WTC11 (cell line): ENCODE measurements at regions not wholly inside any gene's neighbourhood (a gene's known extent, or its start where the extent isn't known, plus 50 kb on each side); places are given as distances from the start of the nearest gene placed in this dataset.

ENCODE experiments used
- ATAC-seq: fragments of 200-7000 bp; cut with Tn5 transposase; 2 replicates; pipeline ENCODE4 v1.10.0; 2021; ENCODE audit warnings: mild to moderate bottlenecking, moderate library complexity
- CTCF ChIA-PET: fragments of 300-600 bp; sonication (Branson Sonifier 250); formaldehyde crosslinking; loops from one replicate; lab custom pipeline; 2021; ENCODE audit warnings: antibody characterized with exemption; lab: Charles Lee
- POLR2A ChIA-PET: fragments of 350-600 bp; sonication (Branson Sonifier 250); formaldehyde crosslinking; loops from one replicate; lab custom pipeline; 2021; ENCODE audit warnings: antibody characterized with exemption; lab: Charles Lee
- DNase-seq: peaks from one replicate; pipeline ENCODE4 v3.0.0; 2021; ENCODE audit warnings: low spot score
- H3K27ac Mint-ChIP-seq: 2 replicates; pipeline ENCODE4 v1.8.0; 2021; ENCODE audit warnings: mixed read lengths
- H3K27me3 Mint-ChIP-seq: 2 replicates; pipeline ENCODE4 v1.8.0; 2021; ENCODE audit warnings: low read depth, mild to moderate bottlenecking, moderate library complexity, mixed read lengths
- H3K36me3 Mint-ChIP-seq: 2 replicates; pipeline ENCODE4 v1.8.0; 2021; ENCODE audit warnings: mixed read lengths
- H3K4me1 Mint-ChIP-seq: 2 replicates; pipeline ENCODE4 v1.8.0; 2022; ENCODE audit warnings: mixed read lengths
- H3K4me3 Mint-ChIP-seq: 2 replicates; pipeline ENCODE4 v1.8.0; 2021; ENCODE audit warnings: mild to moderate bottlenecking, moderate library complexity, mixed read lengths
- H3K9me3 Mint-ChIP-seq: 2 replicates; pipeline ENCODE4 v1.8.0; 2021; ENCODE audit warnings: mixed read lengths
- ELF4 ChIP-seq: sonication (generic); formaldehyde crosslinking; IDR thresholded peaks from 2 replicates; pipeline ENCODE4 v1.8.1; 2022; ENCODE audit warnings: low read depth, mild to moderate bottlenecking, moderate library complexity, missing genetic modification reagents
- IRF2 ChIP-seq: sonication (generic); formaldehyde crosslinking; IDR thresholded peaks from 2 replicates; pipeline ENCODE4 v1.8.0; 2022; ENCODE audit warnings: low read depth, missing genetic modification reagents, borderline replicate concordance
- KAT7 ChIP-seq: sonication (generic); formaldehyde crosslinking; IDR thresholded peaks from 2 replicates; pipeline ENCODE4 v1.8.1; 2023; ENCODE audit warnings: missing genetic modification reagents, mild to moderate bottlenecking, borderline replicate concordance
- MXD4 ChIP-seq: fragments of 250-450 bp; sonication (Bioruptor Pico); IDR thresholded peaks from 2 replicates; pipeline ENCODE4 v1.8.0; 2021; ENCODE audit warnings: mild to moderate bottlenecking, moderate library complexity, borderline replicate concordance
- OVOL2 ChIP-seq: fragments of 250-450 bp; sonication (Bioruptor Pico); IDR thresholded peaks from 2 replicates; pipeline ENCODE4 v1.9.0; 2021; ENCODE audit warnings: mild to moderate bottlenecking, borderline replicate concordance
- PRRX2 ChIP-seq: fragments of 250-450 bp; sonication (Bioruptor Pico); IDR thresholded peaks from 2 replicates; pipeline ENCODE4 v1.8.0; 2021; ENCODE audit warnings: mild to moderate bottlenecking
- TEAD1 ChIP-seq: sonication (generic); formaldehyde crosslinking; IDR thresholded peaks from 2 replicates; pipeline ENCODE4 v1.8.0; 2022; ENCODE audit warnings: mild to moderate bottlenecking, missing genetic modification reagents
- ZBTB21 ChIP-seq: sonication (generic); formaldehyde crosslinking; IDR thresholded peaks from 2 replicates; pipeline ENCODE4 v1.8.1; 2023; ENCODE audit warnings: mild to moderate bottlenecking, missing genetic modification reagents, borderline replicate concordance
- ZNF121 ChIP-seq: sonication (generic); formaldehyde crosslinking; IDR thresholded peaks from 2 replicates; pipeline ENCODE4 v1.8.0; 2023; ENCODE audit warnings: missing genetic modification reagents
- ZNF219 ChIP-seq: sonication (generic); formaldehyde crosslinking; IDR thresholded peaks from 2 replicates; pipeline ENCODE4 v1.8.0; 2023; ENCODE audit warnings: missing genetic modification reagents, mild to moderate bottlenecking, borderline replicate concordance
- ZNF396 ChIP-seq: fragments of 250-450 bp; sonication (Bioruptor Pico); IDR thresholded peaks from 2 replicates; pipeline ENCODE4 v1.8.0; 2021; ENCODE audit warnings: mild to moderate bottlenecking, moderate library complexity, borderline replicate concordance
- ZNF671 ChIP-seq: fragments of 250-450 bp; sonication (Bioruptor Pico); IDR thresholded peaks from 2 replicates; pipeline ENCODE4 v1.8.0; 2021; ENCODE audit warnings: mild to moderate bottlenecking
- TF ChIP-seq, protein P1 (sequence below): sonication (generic); formaldehyde crosslinking; IDR thresholded peaks from 2 replicates; pipeline ENCODE4 v1.8.1; 2022; ENCODE audit warnings: missing genetic modification reagents, borderline replicate concordance
- TF ChIP-seq, protein P2 (sequence below): fragments of 200-600 bp; IDR thresholded peaks from 2 replicates; pipeline ENCODE4 v1.8.0; 2022; ENCODE audit warnings: antibody characterized with exemption
- TF ChIP-seq, protein P3 (sequence below): sonication (generic); formaldehyde crosslinking; IDR thresholded peaks from 2 replicates; pipeline ENCODE4 v1.8.1; 2023; ENCODE audit warnings: mild to moderate bottlenecking, moderate library complexity, missing genetic modification reagents
- TF ChIP-seq, protein P4 (sequence below): sonication (generic); formaldehyde crosslinking; IDR thresholded peaks from 2 replicates; pipeline ENCODE4 v1.8.1; 2023; ENCODE audit warnings: mild to moderate bottlenecking, missing genetic modification reagents, moderate library complexity
- TF ChIP-seq, protein P5 (sequence below): sonication (generic); formaldehyde crosslinking; IDR thresholded peaks from 2 replicates; pipeline ENCODE4 v1.8.1; 2023; ENCODE audit warnings: mild to moderate bottlenecking, missing genetic modification reagents, moderate library complexity
- TF ChIP-seq, protein P6 (sequence below): sonication (generic); formaldehyde crosslinking; IDR thresholded peaks from 2 replicates; pipeline ENCODE4 v1.8.1; 2023; ENCODE audit warnings: mild to moderate bottlenecking, missing genetic modification reagents
- TF ChIP-seq, protein P7 (sequence below): sonication (generic); formaldehyde crosslinking; IDR thresholded peaks from 2 replicates; pipeline ENCODE4 v1.8.1; 2023; ENCODE audit warnings: mild to moderate bottlenecking, missing genetic modification reagents, borderline replicate concordance

DNA sequence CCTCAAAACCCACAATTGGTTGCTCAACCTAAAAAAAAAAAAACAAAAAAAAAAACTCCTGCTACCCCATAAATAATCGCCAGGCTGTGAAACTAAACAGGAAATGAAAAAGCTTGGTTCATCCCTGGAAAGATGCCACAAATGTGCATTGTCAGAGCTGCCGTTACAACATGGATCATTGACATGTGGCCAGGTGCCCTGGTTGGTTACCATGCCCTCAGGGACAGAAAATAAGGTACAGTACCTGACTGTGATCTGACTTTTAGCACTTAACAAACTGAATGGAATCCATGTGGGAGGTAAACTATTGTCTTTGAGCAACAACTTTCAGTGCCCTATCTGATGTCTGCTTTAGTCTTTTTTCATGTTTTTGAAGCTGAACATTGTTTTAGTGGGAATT, 118.0 kb upstream of the RPL34 start:
- Mint-ChIP-seq H3K4me3 (no peak overlapping the region), H3K4me1 (no peaks in the 10 kb centered on the region), H3K27me3 (peaks cover 18% of the 10 kb centered on the region; the same call in 1 of the 2 replicates), H3K36me3 (peaks cover 38% of the 10 kb centered on the region), H3K9me3 (peaks cover 64% of the 10 kb centered on the region), H3K27ac (no peak overlapping the region)
- ATAC-seq (no peak), DNase-seq (no peak)
- TF ChIP-seq, protein P1, sequence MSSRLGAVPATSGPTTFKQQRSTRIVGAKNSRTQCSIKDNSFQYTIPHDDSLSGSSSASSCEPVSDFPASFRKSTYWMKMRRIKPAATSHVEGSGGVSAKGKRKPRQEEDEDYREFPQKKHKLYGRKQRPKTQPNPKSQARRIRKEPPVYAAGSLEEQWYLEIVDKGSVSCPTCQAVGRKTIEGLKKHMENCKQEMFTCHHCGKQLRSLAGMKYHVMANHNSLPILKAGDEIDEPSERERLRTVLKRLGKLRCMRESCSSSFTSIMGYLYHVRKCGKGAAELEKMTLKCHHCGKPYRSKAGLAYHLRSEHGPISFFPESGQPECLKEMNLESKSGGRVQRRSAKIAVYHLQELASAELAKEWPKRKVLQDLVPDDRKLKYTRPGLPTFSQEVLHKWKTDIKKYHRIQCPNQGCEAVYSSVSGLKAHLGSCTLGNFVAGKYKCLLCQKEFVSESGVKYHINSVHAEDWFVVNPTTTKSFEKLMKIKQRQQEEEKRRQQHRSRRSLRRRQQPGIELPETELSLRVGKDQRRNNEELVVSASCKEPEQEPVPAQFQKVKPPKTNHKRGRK (CRISPR knock-in tag), result no peak
- no peak for TF ChIP-seq ZNF671 (CRISPR knock-in tag)
- TF ChIP-seq, protein P2, sequence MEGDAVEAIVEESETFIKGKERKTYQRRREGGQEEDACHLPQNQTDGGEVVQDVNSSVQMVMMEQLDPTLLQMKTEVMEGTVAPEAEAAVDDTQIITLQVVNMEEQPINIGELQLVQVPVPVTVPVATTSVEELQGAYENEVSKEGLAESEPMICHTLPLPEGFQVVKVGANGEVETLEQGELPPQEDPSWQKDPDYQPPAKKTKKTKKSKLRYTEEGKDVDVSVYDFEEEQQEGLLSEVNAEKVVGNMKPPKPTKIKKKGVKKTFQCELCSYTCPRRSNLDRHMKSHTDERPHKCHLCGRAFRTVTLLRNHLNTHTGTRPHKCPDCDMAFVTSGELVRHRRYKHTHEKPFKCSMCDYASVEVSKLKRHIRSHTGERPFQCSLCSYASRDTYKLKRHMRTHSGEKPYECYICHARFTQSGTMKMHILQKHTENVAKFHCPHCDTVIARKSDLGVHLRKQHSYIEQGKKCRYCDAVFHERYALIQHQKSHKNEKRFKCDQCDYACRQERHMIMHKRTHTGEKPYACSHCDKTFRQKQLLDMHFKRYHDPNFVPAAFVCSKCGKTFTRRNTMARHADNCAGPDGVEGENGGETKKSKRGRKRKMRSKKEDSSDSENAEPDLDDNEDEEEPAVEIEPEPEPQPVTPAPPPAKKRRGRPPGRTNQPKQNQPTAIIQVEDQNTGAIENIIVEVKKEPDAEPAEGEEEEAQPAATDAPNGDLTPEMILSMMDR, result no peak
- TF ChIP-seq, protein P3, sequence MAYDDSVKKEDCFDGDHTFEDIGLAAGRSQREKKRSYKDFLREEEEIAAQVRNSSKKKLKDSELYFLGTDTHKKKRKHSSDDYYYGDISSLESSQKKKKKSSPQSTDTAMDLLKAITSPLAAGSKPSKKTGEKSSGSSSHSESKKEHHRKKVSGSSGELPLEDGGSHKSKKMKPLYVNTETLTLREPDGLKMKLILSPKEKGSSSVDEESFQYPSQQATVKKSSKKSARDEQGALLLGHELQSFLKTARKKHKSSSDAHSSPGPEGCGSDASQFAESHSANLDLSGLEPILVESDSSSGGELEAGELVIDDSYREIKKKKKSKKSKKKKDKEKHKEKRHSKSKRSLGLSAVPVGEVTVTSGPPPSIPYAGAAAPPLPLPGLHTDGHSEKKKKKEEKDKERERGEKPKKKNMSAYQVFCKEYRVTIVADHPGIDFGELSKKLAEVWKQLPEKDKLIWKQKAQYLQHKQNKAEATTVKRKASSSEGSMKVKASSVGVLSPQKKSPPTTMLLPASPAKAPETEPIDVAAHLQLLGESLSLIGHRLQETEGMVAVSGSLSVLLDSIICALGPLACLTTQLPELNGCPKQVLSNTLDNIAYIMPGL, result no peak
- TF ChIP-seq, protein P4, sequence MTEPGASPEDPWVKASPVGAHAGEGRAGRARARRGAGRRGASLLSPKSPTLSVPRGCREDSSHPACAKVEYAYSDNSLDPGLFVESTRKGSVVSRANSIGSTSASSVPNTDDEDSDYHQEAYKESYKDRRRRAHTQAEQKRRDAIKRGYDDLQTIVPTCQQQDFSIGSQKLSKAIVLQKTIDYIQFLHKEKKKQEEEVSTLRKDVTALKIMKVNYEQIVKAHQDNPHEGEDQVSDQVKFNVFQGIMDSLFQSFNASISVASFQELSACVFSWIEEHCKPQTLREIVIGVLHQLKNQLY (CRISPR knock-in tag), result no peak
- no peak for TF ChIP-seq ZBTB21 (CRISPR knock-in tag)
- no peak for TF ChIP-seq PRRX2 (CRISPR knock-in tag)
- no peak for TF ChIP-seq IRF2 (CRISPR knock-in tag)
- no peak for TF ChIP-seq TEAD1 (CRISPR knock-in tag)
- TF ChIP-seq OVOL2, result no peak
- POLR2A ChIA-PET, result no interaction called here
- CTCF ChIA-PET, result no interaction called here

DNA sequence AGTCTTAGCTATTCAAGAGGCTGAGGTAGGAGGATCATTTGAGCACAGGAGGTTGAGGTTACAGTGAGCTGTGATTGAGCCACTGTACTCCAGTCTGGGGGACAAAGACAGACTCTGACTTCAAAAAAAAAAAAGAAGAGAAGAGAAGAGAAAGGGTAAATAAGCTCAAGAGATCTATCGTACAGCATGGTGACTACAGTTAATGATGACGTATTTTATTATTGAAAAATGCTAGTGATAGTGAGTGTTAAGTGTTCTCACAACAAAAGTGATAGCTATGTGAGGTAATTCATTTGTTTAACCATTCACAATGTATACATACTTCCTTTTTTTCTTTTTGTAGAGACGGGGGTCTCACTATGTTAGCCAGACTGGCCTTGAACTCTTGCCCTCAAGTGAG, 121.5 kb upstream of the RPL34 start:
- peaks cover 38% of the 10 kb centered on the region for H3K9me3 Mint-ChIP-seq
- H3K36me3 Mint-ChIP-seq, result peaks cover 20% of the 10 kb centered on the region
- no peaks in the 10 kb centered on the region for H3K4me1 Mint-ChIP-seq
- POLR2A ChIA-PET, result no interaction called here
- H3K4me3 Mint-ChIP-seq, result no peak overlapping the region
- ATAC-seq (no peak), DNase-seq (no peak)
- no peak overlapping the region for H3K27ac Mint-ChIP-seq
- CTCF ChIA-PET, result interaction anchor here (0.5 kb wide), 1 partner anchor 342 kb away, joined by 4 read pairs; no protein-coding TSS in a partner anchor
- H3K27me3 Mint-ChIP-seq, result peaks cover 4% of the 10 kb centered on the region; the same call in 1 of the 2 replicates
- TF ChIP-seq, protein P5, sequence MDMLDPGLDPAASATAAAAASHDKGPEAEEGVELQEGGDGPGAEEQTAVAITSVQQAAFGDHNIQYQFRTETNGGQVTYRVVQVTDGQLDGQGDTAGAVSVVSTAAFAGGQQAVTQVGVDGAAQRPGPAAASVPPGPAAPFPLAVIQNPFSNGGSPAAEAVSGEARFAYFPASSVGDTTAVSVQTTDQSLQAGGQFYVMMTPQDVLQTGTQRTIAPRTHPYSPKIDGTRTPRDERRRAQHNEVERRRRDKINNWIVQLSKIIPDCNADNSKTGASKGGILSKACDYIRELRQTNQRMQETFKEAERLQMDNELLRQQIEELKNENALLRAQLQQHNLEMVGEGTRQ (CRISPR knock-in tag), result no peak
- TF ChIP-seq, protein P6, sequence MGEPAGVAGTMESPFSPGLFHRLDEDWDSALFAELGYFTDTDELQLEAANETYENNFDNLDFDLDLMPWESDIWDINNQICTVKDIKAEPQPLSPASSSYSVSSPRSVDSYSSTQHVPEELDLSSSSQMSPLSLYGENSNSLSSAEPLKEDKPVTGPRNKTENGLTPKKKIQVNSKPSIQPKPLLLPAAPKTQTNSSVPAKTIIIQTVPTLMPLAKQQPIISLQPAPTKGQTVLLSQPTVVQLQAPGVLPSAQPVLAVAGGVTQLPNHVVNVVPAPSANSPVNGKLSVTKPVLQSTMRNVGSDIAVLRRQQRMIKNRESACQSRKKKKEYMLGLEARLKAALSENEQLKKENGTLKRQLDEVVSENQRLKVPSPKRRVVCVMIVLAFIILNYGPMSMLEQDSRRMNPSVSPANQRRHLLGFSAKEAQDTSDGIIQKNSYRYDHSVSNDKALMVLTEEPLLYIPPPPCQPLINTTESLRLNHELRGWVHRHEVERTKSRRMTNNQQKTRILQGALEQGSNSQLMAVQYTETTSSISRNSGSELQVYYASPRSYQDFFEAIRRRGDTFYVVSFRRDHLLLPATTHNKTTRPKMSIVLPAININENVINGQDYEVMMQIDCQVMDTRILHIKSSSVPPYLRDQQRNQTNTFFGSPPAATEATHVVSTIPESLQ, result no peak
- TF ChIP-seq, protein P7, sequence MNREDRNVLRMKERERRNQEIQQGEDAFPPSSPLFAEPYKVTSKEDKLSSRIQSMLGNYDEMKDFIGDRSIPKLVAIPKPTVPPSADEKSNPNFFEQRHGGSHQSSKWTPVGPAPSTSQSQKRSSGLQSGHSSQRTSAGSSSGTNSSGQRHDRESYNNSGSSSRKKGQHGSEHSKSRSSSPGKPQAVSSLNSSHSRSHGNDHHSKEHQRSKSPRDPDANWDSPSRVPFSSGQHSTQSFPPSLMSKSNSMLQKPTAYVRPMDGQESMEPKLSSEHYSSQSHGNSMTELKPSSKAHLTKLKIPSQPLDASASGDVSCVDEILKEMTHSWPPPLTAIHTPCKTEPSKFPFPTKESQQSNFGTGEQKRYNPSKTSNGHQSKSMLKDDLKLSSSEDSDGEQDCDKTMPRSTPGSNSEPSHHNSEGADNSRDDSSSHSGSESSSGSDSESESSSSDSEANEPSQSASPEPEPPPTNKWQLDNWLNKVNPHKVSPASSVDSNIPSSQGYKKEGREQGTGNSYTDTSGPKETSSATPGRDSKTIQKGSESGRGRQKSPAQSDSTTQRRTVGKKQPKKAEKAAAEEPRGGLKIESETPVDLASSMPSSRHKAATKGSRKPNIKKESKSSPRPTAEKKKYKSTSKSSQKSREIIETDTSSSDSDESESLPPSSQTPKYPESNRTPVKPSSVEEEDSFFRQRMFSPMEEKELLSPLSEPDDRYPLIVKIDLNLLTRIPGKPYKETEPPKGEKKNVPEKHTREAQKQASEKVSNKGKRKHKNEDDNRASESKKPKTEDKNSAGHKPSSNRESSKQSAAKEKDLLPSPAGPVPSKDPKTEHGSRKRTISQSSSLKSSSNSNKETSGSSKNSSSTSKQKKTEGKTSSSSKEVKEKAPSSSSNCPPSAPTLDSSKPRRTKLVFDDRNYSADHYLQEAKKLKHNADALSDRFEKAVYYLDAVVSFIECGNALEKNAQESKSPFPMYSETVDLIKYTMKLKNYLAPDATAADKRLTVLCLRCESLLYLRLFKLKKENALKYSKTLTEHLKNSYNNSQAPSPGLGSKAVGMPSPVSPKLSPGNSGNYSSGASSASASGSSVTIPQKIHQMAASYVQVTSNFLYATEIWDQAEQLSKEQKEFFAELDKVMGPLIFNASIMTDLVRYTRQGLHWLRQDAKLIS (CRISPR knock-in tag), result no peak
- TF ChIP-seq MXD4 (CRISPR knock-in tag) (no peak), ZNF396 (no peak), KAT7 (no peak), ZBTB21 (CRISPR knock-in tag) (no peak), TEAD1 (CRISPR knock-in tag) (no peak), ZNF121 (CRISPR knock-in tag) (no peak), ZNF219 (no peak), ELF4 (CRISPR knock-in tag) (no peak)
- TF ChIP-seq, protein P3, result no peak
